HG03342 (cell line): ENCODE measurements at regions not wholly inside any gene's neighbourhood (a gene's known extent, or its start where the extent isn't known, plus 50 kb on each side); places are given as distances from the start of the nearest gene placed in this dataset.

Source experiments
- ATAC-seq: cut with Tn5 transposase; IDR thresholded peaks from one replicate; pipeline ENCODE4 v1.9.1; 2021; ENCODE audit warnings: mild to moderate bottlenecking, moderate library complexity; ENCODE audit not compliant: unreplicated experiment

DNA sequence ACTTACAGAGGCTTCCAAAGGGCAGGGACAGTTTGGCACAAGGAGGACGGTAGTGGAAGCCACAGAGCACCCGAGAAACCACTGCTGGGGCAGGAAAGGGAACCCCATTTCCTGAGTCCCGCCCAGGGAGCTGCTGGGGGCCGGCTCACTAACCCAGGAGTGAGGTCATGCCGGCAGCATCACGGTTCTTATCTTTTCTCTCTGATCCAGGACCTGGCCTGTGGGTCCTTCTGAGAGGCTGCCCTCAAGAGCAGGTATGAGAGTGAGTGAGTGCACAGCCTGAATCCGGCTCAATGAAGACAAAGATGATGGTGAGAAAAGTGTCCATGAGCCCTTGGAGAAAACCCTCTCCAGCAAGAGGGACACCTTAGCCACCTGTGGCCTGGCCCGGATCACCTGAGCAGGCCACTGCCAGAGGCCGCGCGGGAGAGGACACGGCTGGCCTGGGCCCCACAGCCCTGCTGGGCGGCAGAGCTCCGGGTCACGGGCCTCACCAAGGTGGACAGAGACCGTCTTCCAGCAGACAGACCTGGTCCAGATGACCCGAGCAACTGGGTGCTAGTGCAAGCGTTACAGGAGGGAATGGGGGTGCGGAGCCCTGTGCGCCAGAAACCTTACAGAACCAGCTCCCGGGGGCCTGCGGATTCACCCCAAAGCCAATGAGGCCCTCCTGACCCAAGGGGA lies 94.9 kb downstream of the RIPK4 start:
- no peak for ATAC-seq

DNA sequence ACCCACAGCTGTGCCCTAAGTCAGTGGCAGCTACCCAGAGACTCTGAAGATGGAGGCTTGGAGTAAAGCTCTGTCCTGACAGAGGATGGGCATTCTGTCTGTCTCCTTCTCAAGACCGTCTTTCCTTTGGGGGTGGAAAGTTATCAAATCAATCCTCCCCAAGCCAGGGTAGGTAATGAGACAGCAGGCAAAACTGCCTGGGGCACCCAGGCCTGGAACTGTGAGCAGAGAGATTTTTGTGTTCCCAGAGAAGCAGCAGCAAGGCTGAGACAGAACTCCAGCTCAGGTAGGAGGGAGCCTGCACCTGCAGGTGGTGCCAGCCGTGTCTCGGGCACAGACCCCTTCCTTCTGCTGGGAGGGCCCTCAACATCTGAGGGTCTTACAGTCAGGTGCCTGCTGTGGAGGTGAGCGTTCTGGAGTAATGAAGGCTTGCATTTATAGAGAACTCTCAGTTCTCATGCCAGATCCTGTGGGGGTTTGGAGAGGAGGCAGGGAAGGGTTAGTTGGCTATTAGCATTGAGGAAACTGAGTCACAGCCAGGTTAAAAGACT lies 95.6 kb downstream of the RIPK4 start:
- no peak for ATAC-seq

DNA sequence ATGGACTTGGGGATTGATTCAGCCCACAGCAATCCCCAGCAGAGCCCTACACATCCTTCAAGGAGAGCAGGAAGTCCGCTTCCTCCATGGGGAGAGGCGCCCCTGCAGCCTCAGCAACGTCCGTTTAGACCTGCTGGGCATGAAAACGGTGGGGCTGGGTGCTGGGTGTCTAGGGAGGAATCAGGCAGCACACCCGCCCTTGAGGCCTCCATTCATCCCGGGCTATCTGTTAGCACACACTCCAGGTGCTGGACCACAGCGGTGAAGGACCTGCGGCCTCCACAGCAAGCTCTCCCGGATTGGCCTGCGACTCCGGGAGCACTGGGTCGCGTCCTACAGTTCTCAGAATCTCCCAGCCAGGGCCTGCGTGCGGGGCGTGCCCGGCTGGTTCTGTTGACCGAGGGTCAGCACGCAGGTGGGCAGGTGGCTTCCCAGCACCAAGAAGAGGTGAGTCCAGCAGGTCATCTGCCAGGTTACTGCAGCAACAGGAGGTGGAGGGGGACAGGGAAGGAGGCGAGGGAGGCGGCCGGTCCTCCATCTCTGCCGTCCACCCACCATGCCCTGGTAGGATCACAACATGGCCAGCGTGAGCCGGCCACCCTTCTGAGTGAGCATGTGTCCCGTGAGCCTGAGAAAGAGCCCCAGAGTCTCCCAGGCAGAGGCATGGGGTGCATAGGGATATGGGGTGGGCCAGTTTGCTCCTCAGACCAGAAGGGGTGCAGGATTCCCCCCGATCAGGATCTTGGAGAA lies 96.6 kb downstream of the RIPK4 start:
- no peak for ATAC-seq

DNA sequence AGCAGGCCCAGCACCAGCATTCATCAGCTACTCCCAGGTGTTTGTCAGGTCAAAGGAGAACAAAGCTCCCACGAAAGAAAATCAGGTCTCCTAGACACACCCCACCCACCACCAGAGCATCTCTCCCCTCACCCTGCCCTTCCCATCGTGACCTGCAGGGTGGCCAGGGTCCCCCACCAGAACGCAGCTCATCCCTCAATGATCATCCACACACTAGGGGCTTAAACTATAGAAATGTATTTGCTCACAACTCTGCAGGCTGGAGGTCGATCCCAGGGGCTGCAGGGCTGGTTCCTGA lies 97.4 kb downstream of the RIPK4 start:
- no peak for ATAC-seq

DNA sequence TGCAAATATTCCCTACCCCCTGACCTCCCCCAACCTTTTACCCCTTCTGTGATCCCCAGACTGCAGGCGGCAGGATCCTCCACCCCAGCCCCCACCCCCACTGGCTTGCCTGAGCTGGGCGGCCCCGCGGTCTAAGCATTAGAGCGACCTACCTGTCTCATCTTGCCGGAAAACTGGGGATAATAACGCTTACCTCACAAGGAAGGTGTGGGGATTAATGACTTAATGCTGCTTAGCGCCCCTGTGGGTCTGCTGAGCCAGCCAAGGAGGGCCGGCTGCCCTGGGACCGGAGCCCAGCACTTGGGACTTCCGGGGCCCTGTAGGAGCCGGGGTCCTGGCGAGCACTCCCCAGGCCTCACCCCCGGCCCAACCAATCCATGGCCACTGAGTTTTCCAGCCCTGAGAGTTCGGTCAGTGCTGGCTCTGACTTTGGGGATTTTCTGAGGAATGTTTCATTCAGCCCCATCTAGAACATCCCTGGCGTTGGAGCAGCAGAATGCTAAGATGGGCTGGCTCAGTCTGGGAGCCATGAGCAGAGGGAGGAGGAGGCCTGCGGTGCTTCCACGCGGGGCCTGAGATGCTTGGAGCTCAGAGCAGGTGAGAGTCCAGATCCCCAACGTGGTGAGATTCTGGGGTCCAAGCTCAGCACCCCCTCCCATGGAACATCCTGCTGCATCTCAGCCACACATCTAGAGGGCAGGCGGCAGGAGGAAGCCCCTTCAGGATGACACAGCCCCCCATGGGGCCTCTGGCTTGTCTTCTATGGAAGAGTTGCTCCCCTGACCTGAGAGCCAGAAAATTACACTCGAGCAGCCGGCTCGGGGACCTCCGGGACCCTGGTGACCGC lies 97.9 kb downstream of the RIPK4 start:
- ATAC-seq: no peak

DNA sequence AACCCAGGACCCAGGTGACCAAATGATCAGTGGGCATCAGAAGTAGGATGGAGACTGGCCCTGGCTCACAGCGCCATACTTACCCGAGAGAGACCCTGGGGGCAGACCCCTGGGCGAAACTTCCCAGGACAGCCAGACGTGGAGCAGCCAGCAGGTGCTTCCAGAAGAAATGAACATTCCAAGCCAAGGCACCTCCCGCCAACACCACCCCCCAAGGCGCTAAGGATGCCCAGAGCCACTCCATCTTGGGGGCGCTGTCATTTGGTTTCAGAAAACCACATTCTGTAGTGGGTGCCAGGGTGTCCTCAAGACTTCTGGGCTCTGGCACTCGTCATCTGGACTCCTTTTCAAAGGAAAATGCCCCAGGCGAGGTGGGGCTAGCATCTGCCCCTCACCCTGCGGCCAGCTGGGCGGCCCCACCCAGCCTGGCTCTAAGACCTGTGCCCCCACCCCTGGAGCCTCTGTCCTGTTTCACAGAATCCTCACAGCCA lies 98.8 kb downstream of the RIPK4 start:
- ATAC-seq: no peak

DNA sequence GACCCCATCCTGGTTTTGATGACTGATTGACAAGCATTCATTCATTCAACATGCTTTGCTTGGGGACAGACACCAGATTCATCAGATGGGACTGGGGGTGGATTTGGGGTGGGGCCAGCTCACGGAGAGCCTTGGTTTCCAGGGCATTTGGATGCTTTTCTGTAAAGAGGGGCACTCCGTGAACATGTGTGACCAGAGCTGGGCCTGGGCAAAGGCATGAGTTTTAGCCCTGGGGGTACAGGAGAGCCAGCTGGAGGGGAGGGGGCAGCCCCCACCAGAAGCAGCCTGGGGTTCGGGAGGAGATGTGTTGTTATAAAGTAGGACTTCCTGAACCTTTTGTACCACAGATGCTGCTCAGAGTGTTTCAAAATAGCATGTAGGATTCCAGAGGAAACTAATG lies 99.7 kb downstream of the RIPK4 start:
- no peak for ATAC-seq

DNA sequence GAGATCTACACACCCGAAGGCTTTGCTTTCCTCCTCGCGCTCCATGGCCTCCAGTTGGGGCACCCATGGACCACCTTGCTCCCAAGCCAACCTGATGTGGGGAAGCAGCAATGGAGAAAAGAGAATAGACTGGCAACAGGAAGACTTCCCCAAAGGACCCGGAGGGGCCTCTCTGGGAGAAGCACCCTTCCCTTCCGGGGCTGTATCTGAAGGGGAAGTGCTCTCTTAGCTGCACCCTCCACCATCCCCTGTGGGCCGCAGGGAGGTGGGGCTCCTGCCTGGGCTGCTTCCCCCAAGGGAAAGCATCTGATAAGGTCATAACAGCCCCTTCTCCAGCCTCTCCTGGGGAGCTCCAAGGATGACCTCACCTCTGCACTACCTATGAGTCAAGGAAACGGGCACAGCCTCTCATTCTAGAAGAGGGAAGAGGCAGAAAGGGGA lies 100.2 kb downstream of the RIPK4 start:
- no peak for ATAC-seq

DNA sequence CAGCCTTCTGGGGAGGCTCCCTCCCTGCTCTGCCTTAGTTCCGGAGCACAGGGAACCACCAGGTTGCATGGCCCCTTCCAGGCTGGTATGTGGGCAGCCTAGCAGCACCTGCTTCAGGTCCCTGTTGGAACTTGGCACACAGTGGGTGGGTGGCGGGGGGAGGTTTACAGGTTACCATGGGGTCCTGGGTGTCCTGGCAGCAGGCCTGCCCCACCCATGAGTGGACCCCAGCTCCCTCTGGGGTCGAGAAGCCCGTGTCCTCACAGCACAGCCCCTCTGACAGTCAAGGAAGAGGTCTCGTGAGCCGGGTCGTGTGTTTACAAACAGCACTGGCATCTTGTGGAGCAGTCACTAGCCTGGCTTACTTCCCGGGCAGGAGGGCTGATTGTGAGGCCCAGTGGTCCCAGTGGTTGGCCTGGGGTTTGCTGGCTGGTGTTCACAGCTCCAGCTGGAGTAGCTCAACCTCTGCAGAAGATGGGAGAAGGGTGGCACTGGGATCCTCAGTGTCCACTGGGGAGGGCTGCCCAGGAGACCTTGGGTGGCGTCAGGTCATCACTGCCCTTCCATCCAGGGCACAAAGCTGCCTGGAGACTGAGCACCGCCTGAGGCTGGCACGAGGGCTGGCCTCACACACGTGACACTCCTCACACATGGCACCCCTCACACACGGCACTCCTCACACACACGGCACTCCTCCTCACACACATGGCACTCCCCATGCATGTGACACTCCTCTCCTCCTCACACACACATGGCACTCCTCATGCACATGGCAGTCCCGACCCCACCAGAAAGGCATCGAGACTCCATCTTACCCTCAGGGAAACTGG lies 100.9 kb downstream of the RIPK4 start:
- ATAC-seq: no peak

DNA sequence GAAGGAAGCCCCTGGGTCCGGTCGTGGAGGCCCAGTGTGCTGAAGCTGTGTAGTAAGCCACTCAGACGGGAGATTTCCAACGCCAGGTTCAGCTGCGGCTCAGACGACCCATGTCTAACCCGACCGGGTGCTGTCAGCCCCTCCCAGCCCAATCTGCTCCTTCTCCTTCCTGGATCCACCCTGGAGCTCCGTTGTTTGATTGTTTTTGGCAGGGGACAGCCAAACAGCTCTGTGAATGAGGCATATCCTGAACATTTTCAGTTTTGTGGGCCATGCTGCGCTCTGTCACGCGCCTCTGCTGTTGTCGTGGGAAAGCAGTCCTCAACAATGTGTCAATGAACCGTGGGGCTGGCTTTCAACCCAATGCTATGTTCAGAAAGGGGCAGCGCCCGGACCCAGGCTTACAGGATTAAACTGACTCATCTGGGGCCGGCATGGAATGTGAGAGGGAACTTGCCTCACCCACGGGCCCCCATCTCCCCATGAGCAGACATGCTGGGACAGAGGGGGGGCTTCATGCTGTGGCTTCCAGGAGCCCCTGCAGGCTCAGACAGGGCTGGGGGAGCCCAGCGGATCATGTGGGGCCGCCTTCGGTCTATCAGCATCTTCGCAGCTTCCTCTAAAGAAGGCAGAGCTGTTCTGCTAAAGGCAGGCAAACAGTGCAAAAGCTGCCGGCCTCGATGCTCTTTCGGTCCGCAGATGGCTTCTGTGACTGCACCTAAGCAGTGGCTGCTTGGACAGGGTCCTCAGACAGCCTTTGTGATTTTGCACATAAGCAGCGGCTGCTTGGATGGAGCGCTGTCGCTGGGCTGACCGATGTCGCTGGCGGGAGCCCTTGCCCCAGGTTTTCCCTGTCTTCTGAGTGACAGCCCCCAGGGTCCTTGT lies 101.7 kb downstream of the RIPK4 start:
- no peak for ATAC-seq

DNA sequence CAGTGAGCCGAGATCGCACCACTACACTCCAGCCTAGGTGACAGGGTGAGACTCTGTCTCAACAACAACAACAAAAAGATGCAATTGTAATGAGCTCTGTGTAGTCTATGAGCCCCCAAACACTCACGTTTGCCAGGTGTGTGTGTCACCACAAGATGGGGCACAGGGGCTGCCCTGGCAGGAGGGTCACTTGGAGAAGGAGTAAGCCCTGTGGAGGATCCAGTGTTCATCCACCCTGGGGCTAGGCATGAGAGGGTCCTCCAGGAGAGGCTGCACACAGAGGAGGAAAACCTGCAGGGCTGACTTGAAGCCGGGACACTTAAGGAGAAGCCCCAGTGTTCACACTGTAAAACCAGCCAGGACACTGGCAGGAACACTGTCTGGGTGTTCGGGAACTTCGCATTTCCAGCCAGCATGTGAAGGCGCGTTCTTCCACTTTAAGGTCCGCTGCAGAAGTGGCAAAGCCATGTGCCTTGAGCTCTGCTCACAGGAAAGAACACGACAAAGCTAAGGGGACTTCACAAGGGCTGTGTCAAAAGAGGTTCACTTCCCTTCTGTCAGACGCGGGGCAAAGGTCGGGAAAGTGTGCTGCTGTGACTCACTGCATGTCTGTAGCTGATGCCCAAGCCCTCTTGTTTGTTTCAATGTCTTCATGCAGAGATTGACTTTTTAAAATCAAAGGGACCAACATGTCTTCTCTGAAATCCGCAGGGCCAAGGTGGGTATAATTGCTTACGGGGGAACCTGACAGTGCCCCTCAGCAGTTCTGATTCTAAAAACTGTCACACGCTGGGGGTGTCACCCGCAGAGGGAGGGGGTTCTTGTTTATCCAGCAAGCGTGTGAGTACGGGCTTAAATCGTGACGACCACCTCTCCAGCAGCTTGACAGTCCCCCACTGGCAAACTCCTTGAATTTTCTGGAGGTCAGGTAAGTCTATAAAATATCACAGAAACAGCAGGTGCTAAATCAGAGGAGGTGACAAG lies 102.8 kb downstream of the RIPK4 start:
- no peak for ATAC-seq

DNA sequence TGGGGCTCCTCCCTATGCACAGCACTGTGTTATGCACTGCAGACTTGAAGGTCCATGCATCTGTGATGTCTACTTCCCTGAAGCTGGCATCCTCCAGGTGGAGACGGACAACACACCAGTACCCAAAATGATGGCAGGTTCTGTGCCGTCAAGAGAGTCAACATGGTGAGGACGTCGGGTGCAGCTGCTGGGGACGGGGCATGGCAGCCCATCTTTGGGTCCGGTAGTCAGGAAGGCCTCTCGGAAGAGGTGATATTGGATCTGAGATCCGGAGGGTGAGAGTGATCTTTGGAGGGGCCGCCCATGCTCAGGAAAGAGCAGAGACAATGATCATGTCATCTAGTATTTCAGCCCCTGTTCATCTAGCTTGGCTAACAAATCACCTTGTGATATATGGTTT lies 104.1 kb downstream of the RIPK4 start:
- no peak for ATAC-seq

DNA sequence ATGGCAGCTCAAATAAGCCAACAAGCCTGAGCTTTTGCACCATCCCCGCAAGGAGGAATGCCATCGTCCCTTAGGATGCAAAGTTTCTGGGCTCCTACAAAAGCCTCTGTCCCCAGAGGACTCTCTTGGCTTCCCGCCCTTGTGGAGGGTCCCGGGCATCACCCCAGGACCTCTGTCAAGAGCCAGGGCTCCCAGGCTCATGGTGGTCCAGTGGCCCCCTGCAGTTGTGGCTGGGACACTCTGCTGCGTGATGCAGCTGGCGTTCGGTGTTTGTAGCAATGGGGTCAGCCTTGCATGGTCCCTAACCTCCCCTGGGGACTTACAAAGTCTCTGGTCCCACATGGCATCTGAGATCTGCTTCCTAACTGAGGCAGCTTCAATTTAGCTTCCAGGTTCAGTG lies 104.7 kb downstream of the RIPK4 start:
- no peak for ATAC-seq

DNA sequence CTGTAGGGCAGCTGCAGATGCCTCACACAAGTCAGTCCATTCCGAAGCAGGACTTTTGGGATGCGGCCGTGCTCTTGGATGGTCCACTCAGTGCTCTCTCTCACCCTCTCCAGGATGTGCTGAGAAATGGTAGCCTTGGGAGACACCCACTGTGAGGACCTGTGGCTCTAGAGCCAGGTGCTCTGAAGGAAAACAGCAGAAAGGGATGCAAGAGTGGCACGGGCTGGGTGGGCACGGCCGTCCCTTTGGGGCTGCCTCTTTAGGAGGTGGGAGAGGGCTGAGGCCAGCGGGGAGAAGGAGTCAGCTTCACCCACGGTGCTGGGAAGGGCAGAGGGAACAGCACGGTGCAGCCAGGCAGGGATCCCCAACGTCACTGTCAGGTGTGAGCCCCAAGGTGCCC lies 106.1 kb downstream of the RIPK4 start:
- no peak for ATAC-seq

DNA sequence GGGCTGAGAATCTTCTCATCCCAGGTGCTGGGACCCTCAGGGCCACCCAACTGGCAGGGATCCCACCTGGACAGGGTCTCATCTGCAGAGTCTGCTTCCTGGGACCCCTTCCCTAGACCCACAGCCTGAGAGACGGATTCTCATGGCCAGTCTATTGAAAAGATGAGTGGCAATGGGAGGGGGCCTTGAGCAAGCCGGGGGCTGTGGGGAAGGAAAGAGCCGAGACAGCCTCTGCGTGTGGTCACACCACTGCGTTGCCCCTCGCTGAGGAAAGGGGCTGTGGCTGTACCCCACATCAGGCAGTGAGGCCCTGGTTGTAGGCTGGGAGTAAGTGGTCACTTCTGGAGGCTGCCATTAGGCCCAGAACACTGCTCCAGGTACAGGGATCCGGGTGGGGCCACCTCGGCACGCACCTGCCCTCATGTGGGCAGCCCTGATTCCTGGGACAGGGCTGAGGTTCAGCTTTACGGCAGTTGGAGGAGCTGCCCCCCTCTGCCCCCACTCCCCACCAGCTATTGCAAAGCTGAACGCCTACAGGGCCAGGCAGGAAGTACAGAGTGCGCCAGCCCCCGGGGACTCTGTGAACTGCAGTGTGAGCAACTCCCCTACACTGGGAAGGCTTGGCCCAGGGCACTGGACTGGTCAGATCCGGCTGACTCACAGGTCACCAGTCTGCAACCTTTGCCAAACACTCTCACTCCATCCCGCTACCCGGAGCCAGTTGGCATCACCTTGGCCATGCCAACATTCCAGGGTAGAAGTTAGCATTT lies 106.9 kb downstream of the RIPK4 start:
- no peak for ATAC-seq

DNA sequence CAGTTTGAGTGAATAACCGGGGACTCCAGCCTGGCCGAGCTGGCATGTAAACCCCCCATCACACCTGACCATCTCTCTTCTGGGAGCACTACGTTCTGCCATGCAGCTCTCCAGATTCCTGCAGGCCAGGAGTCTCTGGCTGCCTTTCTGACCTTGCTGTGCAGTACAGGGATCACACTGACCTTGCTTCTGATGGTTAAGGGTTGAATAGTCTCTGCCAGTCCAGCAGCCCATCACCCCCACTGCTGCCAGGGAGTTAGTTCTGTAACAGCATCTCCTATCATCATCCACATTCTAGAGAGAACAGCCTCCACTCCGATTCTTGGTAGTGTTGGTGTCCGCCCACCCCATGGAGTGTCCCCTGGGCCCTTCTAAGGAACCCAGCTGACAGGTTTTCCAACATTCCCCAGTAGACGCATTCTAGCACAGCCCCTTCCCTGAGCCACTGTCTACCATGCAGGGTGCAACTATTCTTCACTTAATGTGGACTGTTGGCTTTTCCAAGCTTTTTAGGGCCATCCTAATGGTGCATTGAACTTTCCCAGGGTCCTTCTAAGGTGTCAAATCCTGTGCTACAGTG lies 109.8 kb downstream of the RIPK4 start:
- ATAC-seq: no peak

DNA sequence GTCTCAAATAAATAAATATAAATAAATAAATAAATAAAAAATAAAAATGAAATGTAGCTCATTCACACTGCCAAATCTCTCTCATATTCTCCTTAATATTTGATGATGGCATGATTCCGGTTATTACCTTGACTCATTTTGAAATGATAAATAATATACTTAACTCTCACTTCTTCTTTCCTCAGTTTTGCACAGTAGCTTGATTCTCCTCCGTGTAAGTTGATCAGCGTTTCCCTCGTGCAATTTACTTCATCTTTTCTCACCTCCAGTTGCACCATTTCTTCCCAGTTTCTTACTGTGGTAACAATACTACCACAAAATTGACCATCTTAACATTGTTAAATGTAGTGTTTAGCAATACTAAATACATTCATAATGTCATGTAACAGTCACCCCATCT lies 111.6 kb downstream of the RIPK4 start:
- ATAC-seq: no peak
